HG02763 (cell line): ENCODE measurements at regions not wholly inside any gene's neighbourhood (a gene's known extent, or its start where the extent isn't known, plus 50 kb on each side); places are given as distances from the start of the nearest gene placed in this dataset.

Source experiments
- ATAC-seq: cut with Tn5 transposase; IDR thresholded peaks from one replicate; pipeline ENCODE4 v1.9.1; 2021; ENCODE audit warnings: mild to moderate bottlenecking, moderate library complexity; ENCODE audit not compliant: unreplicated experiment

GRCh38 chr2:217421834-217422233 lies 562.0 kb upstream of the TNP1 start:
- no peak for ATAC-seq

- ATAC-seq: no peak
Measured at GRCh38 chr2:217420854-217421253, 561.0 kb upstream of the TNP1 start.

- no peak for ATAC-seq
Measured at GRCh38 chr2:217419055-217419671, 559.3 kb upstream of the TNP1 start.

GRCh38 chr2:217418544-217418943 lies 558.7 kb upstream of the TNP1 start:
- ATAC-seq: no peak

- no peak for ATAC-seq
Measured at GRCh38 chr2:217418090-217418489, 558.2 kb upstream of the TNP1 start.

GRCh38 chr2:217417536-217417935 lies 557.7 kb upstream of the TNP1 start:
- no peak for ATAC-seq

- ATAC-seq: peak; percentile 82
Measured at GRCh38 chr2:217415316-217415715, 555.5 kb upstream of the TNP1 start.

GRCh38 chr2:217414429-217414828 lies 554.6 kb upstream of the TNP1 start:
- ATAC-seq: no peak

GRCh38 chr2:217413193-217413592 lies 553.3 kb upstream of the TNP1 start:
- ATAC-seq: no peak

- no peak for ATAC-seq
Measured at GRCh38 chr2:217412721-217413120, 552.9 kb upstream of the TNP1 start.

- no peak for ATAC-seq
Measured at GRCh38 chr2:217412277-217412676, 552.4 kb upstream of the TNP1 start.

- no peak for ATAC-seq
Measured at GRCh38 chr2:217410681-217410960, 550.8 kb upstream of the TNP1 start.

GRCh38 chr2:217409949-217410680 lies 550.3 kb upstream of the TNP1 start:
- no peak for ATAC-seq

- ATAC-seq: no peak
Measured at GRCh38 chr2:217407362-217407761, 547.5 kb upstream of the TNP1 start.

GRCh38 chr2:217404236-217404760 lies 544.4 kb upstream of the TNP1 start:
- no peak for ATAC-seq

- no peak for ATAC-seq
Measured at GRCh38 chr2:217402761-217403383, 543.0 kb upstream of the TNP1 start.

- no peak for ATAC-seq
Measured at GRCh38 chr2:217402144-217402543, 542.3 kb upstream of the TNP1 start.

GRCh38 chr2:217399291-217399690 lies 539.4 kb upstream of the TNP1 start:
- no peak for ATAC-seq

- ATAC-seq: no peak
Measured at GRCh38 chr2:217398860-217399259, 539.0 kb upstream of the TNP1 start.

- ATAC-seq: no peak
Measured at GRCh38 chr2:217398101-217398500, 538.2 kb upstream of the TNP1 start.

GRCh38 chr2:217396586-217396985 lies 536.7 kb upstream of the TNP1 start:
- ATAC-seq: no peak

GRCh38 chr2:217396165-217396564 lies 536.3 kb upstream of the TNP1 start:
- no peak for ATAC-seq
